IMR-90 (cell line): ENCODE measurements at regions not wholly inside any gene's neighbourhood (a gene's known extent, or its start where the extent isn't known, plus 50 kb on each side); places are given as distances from the start of the nearest gene placed in this dataset.

ENCODE experiments used
- ATAC-seq: fragments of 200-7000 bp; cut with Tn5 transposase; 2 replicates; pipeline ENCODE4 v1.9.1; 2020; ENCODE audit warnings: low read depth, mild to moderate bottlenecking, moderate library complexity
- BruUV-seq: library from RNA; stranded (reverse); fragments of 400-500 nt; replicated peaks from 2 replicates; lab custom pipeline; 2021; lab: Mats Ljungman, UMichigan
- CTCF ChIA-PET: fragments of 300-600 bp; formaldehyde crosslinking; extraction: SDS; loops from one replicate; lab custom pipeline; 2021; ENCODE audit warnings: antibody characterized with exemption; lab: Yijun Ruan, JAX
- POLR2A ChIA-PET: fragments of 300-600 bp; sonication (Branson Sonifier 250); formaldehyde crosslinking; loops from one replicate; lab custom pipeline; 2022; ENCODE audit warnings: antibody characterized with exemption; ENCODE audit not compliant: unreplicated experiment; lab: Charles Lee
- DNase-seq: peaks from one replicate; pipeline ENCODE4 v3.0.0; 2013
- H2AFZ ChIP-seq: replicated peaks from 2 replicates; pipeline ENCODE3; 2013; ENCODE audit warnings: low read length, mild to moderate bottlenecking; ENCODE audit not compliant: poor library complexity
- H2AK5ac ChIP-seq: 2 replicates; pipeline ENCODE4 v1.6.1; 2013; ENCODE audit warnings: low read depth, low read length, inconsistent platforms
- H2AK9ac ChIP-seq: replicated peaks from 2 replicates; pipeline ENCODE3; 2013; ENCODE audit warnings: mild to moderate bottlenecking, low read depth, low read length, moderate library complexity; ENCODE audit not compliant: poor library complexity
- H2BK120ac ChIP-seq: 2 replicates; pipeline ENCODE4 v1.6.1; 2013; ENCODE audit warnings: low read depth, low read length, inconsistent platforms
- H2BK15ac ChIP-seq: 3 replicates; pipeline ENCODE4 v1.6.1; 2013; ENCODE audit warnings: low read depth, low read length, inconsistent platforms
- H2BK20ac ChIP-seq: 2 replicates; pipeline ENCODE4 v1.6.1; 2013; ENCODE audit warnings: low read depth, mild to moderate bottlenecking, inconsistent platforms, low read length, moderate library complexity
- H2BK5ac ChIP-seq: 2 replicates; pipeline ENCODE4 v1.6.1; 2013; ENCODE audit warnings: mild to moderate bottlenecking, low read depth, low read length, inconsistent platforms; ENCODE audit not compliant: poor library complexity, severe bottlenecking
- H3K14ac ChIP-seq: replicated peaks from 2 replicates; pipeline ENCODE4 v1.6.1; 2013; ENCODE audit warnings: low read depth, low read length, inconsistent platforms
- H3K18ac ChIP-seq: 2 replicates; pipeline ENCODE4 v1.6.1; 2013; ENCODE audit warnings: low read depth, low read length, control low read depth
- H3K23ac ChIP-seq: 2 replicates; pipeline ENCODE4 v1.6.1; 2013; ENCODE audit warnings: low read depth, low read length, inconsistent platforms
- H3K27ac ChIP-seq: 2 replicates; pipeline ENCODE4 v1.5.1; 2013; ENCODE audit warnings: mild to moderate bottlenecking, control low read depth, low read length; ENCODE audit not compliant: insufficient read depth
- H3K27me3 ChIP-seq: 2 replicates; pipeline ENCODE4 v1.6.1; 2013; ENCODE audit warnings: low read length; ENCODE audit not compliant: control insufficient read depth, insufficient read depth
- H3K36me3 ChIP-seq: 2 replicates; pipeline ENCODE4 v1.6.1; 2013; ENCODE audit warnings: low read length, mixed read lengths; ENCODE audit not compliant: control insufficient read depth, insufficient read depth
- H3K4ac ChIP-seq: 2 replicates; pipeline ENCODE4 v1.6.1; 2013; ENCODE audit warnings: low read depth, low read length, inconsistent platforms
- H3K4me1 ChIP-seq: 2 replicates; pipeline ENCODE4 v1.6.1; 2013; ENCODE audit warnings: low read length, mixed read lengths; ENCODE audit not compliant: control insufficient read depth, insufficient read depth
- H3K4me2 ChIP-seq: 2 replicates; pipeline ENCODE4 v1.6.1; 2013; ENCODE audit warnings: low read depth, mild to moderate bottlenecking, control low read depth, low read length, moderate library complexity
- H3K4me3 ChIP-seq: 2 replicates; pipeline ENCODE4 v1.5.1; 2013; ENCODE audit warnings: low read depth, mild to moderate bottlenecking, control low read depth, low read length, moderate library complexity; ENCODE audit not compliant: insufficient read depth
- H3K56ac ChIP-seq: 2 replicates; pipeline ENCODE4 v1.6.1; 2013; ENCODE audit warnings: low read length, inconsistent platforms; ENCODE audit not compliant: insufficient read depth; ENCODE audit errors: extremely low read depth
- H3K79me1 ChIP-seq, 2 experiments: 2 replicates each; pipeline ENCODE4 v1.6.1; 2013; ENCODE audit warnings: low read length in 2 of 2, inconsistent platforms in 1 of 2, low read depth in 1 of 2
- H3K9ac ChIP-seq: 2 replicates; pipeline ENCODE4 v1.6.1; 2013; ENCODE audit warnings: low read depth, low read length, control low read depth
- H3K9me1 ChIP-seq: 2 replicates; pipeline ENCODE4 v1.6.1; 2013; ENCODE audit warnings: low read length, inconsistent platforms; ENCODE audit not compliant: insufficient read depth
- H3K9me3 ChIP-seq: 2 replicates; pipeline ENCODE4 v1.6.1; 2013; ENCODE audit warnings: low read length; ENCODE audit not compliant: control insufficient read depth, insufficient read depth
- H4K20me1 ChIP-seq: 2 replicates; pipeline ENCODE4 v1.6.1; 2013; ENCODE audit warnings: low read length, inconsistent platforms; ENCODE audit not compliant: insufficient read depth
- H4K5ac ChIP-seq: 2 replicates; pipeline ENCODE4 v1.6.1; 2013; ENCODE audit warnings: mild to moderate bottlenecking, low read depth, low read length, control low read depth
- H4K8ac ChIP-seq, 2 experiments: 2 replicates each; pipeline ENCODE4 v1.6.1; 2013; ENCODE audit warnings: low read depth in 2 of 2, low read length in 2 of 2, control low read depth in 1 of 2, inconsistent platforms in 1 of 2
- H4K91ac ChIP-seq: 2 replicates; pipeline ENCODE4 v1.6.1; 2013; ENCODE audit warnings: low read depth, low read length, inconsistent platforms; ENCODE audit not compliant: insufficient read depth
- CEBPB ChIP-seq: IDR thresholded peaks from 2 replicates; pipeline ENCODE4 v1.6.1; 2012; ENCODE audit warnings: low read depth, low read length, improper control_type of control experiment
- MAZ ChIP-seq: IDR thresholded peaks from 2 replicates; pipeline ENCODE4 v1.6.1; 2012; ENCODE audit warnings: low read depth, mild to moderate bottlenecking, low read length, improper control_type of control experiment, moderate library complexity, borderline replicate concordance
- MXI1 ChIP-seq: IDR thresholded peaks from 2 replicates; pipeline ENCODE4 v1.6.1; 2012; ENCODE audit warnings: low read depth, mild to moderate bottlenecking, low read length, moderate library complexity, borderline replicate concordance
- NFE2L2 ChIP-seq: fragments of 150-350 bp; IDR thresholded peaks from 2 replicates; pipeline ENCODE4 v1.6.1; 2016; ENCODE audit warnings: low read depth, mild to moderate bottlenecking, low read length
- RCOR1 ChIP-seq: IDR thresholded peaks from 2 replicates; pipeline ENCODE4 v1.6.1; 2012; ENCODE audit warnings: mild to moderate bottlenecking, low read length, improper control_type of control experiment; ENCODE audit not compliant: insufficient replicate concordance
- RFX5 ChIP-seq: IDR thresholded peaks from 2 replicates; pipeline ENCODE4 v1.8.0; 2012; ENCODE audit warnings: low read depth, mild to moderate bottlenecking, low read length, moderate library complexity
- WGBS, 2 experiments: methylation state at CpG; one replicate each; pipeline versions ENCODE4 v1.1.5 to v1.1.7; 2013; ENCODE audit warnings: missing lambda C conversion rate in 2 of 2; ENCODE audit not compliant: insufficient read length in 1 of 2; ENCODE audit errors: extremely low coverage in 2 of 2; 5-methylcytosine and 5-hydroxymethylcytosine counted together
- dilution Hi-C: fragments of 300-500 bp; cut with HindIII; formaldehyde crosslinking; loops from one replicate; pipeline ENCODE4 v1.14.3; 2018; ENCODE audit warnings: low sequenced_read_pairs; ENCODE audit not compliant: unreplicated experiment
- in situ Hi-C: fragments of 300-500 bp; cut with MboI; formaldehyde crosslinking; loops from 3 replicates; pipeline ENCODE4 v1.14.3; 2019; ENCODE audit warnings: low sequenced_read_pairs, inconsistent platforms, mixed read lengths
- intact Hi-C: fragments of 100-400 bp; cut with micrococcal nuclease; formaldehyde crosslinking; loops from 2 replicates; pipeline ENCODE4 v1.10.0; 2022

- no peaks in the 10 kb centered on the region for H3K36me3 ChIP-seq
- H3K14ac ChIP-seq = no peak overlapping the region
- ATAC-seq (no peak), DNase-seq (no peak)
- H3K9me3 ChIP-seq = no peaks in the 10 kb centered on the region
- 0 out of 2 replicates have a peak, but pooled peaks cover 2% of the 10 kb centered on the region for H3K9me1 ChIP-seq
- H3K4me3 ChIP-seq = no peak overlapping the region
- no peak overlapping the region for H4K8ac ChIP-seq
- intact Hi-C loops (no loop called here), dilution Hi-C loops (no loop called here), in situ Hi-C loops (no loop called here)
- H3K27me3 ChIP-seq = no peaks in the 10 kb centered on the region
- H4K20me1 ChIP-seq = no peaks in the 10 kb centered on the region
- TF ChIP-seq NFE2L2 (no peak), CEBPB (no peak), RFX5 (no peak), MXI1 (no peak), MAZ (no peak), RCOR1 (no peak)
- H2BK20ac ChIP-seq = no peak overlapping the region
- no peak overlapping the region for H2AFZ ChIP-seq
- no peak overlapping the region for H2BK120ac ChIP-seq
- H3K79me1 ChIP-seq = peaks cover 0 to 3% of the 10 kb centered on the region in 2 experiments; a peak in 2 of 4 replicates
- peaks cover 7% of the 10 kb centered on the region for H3K4me1 ChIP-seq
- H3K9ac ChIP-seq = no peak overlapping the region
- H2BK15ac ChIP-seq = no peak overlapping the region
- no peak overlapping the region for H2AK9ac ChIP-seq
- no CpG with 5 or more reads among the region's 3 CpGs for WGBS, 2 experiments
- H3K27ac ChIP-seq = no peak overlapping the region
- no peak overlapping the region for H2AK5ac ChIP-seq
- no TSS peak for BruUV-seq
- H3K18ac ChIP-seq = no peak overlapping the region
- no peak overlapping the region for H4K5ac ChIP-seq
- no peak overlapping the region for H3K56ac ChIP-seq
- ChIA-PET CTCF (interaction anchor here (0.7 kb wide), 1 partner anchor 303 kb away, joined by 3 read pairs; no protein-coding TSS in a partner anchor), POLR2A (no interaction called here)
- no peak overlapping the region for H3K4ac ChIP-seq
- no peak overlapping the region for H3K23ac ChIP-seq
- no peak overlapping the region for H4K91ac ChIP-seq
- H3K4me2 ChIP-seq = no peak overlapping the region
- H2BK5ac ChIP-seq = no peak overlapping the region
Observed at GRCh38 chr3:64400706-64401105, 175.4 kb upstream of the PRICKLE2 start.
